Neural progenitor cell (in vitro differentiated cells): ENCODE measurements at regions not wholly inside any gene's neighbourhood (a gene's known extent, or its start where the extent isn't known, plus 50 kb on each side); places are given as distances from the start of the nearest gene placed in this dataset.

Experiments
- EZH2 ChIP-seq: fragments of 200-600 bp; sonication (generic); IDR thresholded peaks from 2 replicates; pipeline ENCODE4 v1.6.1; 2017; ENCODE audit warnings: antibody characterized with exemption, mild to moderate bottlenecking, moderate library complexity
- TF ChIP-seq, protein P1 (sequence below): fragments of 200-600 bp; sonication (generic); IDR thresholded peaks from 2 replicates; pipeline ENCODE4 v1.5.1; 2017; ENCODE audit warnings: antibody characterized with exemption, mild to moderate bottlenecking

DNA sequence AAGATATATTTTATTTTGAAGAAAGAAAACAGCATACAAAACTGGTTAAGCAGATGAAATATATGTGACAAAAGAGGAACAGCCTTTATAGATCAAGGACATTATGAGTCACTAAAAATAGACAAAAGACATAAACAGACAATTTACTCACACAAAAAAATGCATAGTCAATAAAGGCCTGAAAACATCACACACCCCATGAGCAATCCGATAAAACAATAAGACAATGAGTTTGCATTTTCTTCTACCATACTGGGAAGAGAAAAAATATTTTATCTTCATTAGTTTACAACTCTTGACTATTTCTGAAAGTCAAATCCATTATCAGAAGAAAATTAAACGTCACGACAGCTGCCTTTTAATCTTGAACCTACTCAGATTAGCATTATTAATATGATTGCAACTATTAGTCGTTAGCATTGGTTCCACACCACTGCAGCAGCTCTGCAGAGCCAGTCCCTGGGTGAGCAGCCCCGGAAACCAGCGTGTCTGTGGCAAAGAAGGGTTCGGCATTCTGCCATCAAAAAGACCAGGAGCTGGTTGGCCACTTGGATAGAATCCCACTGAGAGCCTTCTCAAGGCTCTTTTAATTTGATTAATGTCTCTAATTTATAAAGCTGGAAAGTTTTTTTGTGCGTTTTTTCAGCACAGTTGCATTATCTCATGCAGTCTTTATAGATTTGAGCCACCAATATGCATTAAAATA, 305.4 kb upstream of the SHH start:
- no peak for TF ChIP-seq EZH2
- TF ChIP-seq, protein P1, sequence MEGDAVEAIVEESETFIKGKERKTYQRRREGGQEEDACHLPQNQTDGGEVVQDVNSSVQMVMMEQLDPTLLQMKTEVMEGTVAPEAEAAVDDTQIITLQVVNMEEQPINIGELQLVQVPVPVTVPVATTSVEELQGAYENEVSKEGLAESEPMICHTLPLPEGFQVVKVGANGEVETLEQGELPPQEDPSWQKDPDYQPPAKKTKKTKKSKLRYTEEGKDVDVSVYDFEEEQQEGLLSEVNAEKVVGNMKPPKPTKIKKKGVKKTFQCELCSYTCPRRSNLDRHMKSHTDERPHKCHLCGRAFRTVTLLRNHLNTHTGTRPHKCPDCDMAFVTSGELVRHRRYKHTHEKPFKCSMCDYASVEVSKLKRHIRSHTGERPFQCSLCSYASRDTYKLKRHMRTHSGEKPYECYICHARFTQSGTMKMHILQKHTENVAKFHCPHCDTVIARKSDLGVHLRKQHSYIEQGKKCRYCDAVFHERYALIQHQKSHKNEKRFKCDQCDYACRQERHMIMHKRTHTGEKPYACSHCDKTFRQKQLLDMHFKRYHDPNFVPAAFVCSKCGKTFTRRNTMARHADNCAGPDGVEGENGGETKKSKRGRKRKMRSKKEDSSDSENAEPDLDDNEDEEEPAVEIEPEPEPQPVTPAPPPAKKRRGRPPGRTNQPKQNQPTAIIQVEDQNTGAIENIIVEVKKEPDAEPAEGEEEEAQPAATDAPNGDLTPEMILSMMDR = no peak
